Renal pelvis (tissue), 1 donor: ENCODE measurements at regions not wholly inside any gene's neighbourhood (a gene's known extent, or its start where the extent isn't known, plus 50 kb on each side); places are given as distances from the start of the nearest gene placed in this dataset.

Source experiments
- DNase-seq: peaks from one replicate; pipeline ENCODE4 v3.0.0-alpha.2; 2013

- DNase-seq: no peak
Measured at GRCh38 chr2:21501376-21502027, 377.7 kb downstream of the TDRD15 start.

GRCh38 chr2:21515903-21516302 is 392.1 kb downstream of the TDRD15 start:
- no peak for DNase-seq

DNA sequence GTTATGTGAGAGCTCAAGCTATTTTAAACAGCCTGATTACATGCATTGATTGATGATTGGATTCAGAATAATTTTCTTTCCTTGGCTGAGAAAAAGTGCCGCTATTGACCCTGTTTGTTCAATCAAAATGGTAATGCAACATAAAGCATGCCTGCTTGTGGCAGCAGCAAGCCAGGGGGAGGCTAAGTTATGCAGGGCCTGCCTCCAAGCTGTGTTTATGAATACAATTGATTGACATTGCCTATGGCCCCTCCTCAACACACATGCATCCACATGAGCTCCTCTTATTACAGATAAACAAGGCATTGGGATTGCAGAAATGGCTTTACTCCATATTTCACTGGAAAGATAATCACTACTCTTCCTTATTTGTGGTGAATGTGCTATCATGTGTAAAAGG is 395.6 kb downstream of the TDRD15 start:
- DNase-seq: no peak

- no peak for DNase-seq
Measured at GRCh38 chr2:21519821-21520220, 396.1 kb downstream of the TDRD15 start.

- DNase-seq: no peak
Measured at GRCh38 chr2:21535826-21536225, 412.1 kb downstream of the TDRD15 start.

DNA sequence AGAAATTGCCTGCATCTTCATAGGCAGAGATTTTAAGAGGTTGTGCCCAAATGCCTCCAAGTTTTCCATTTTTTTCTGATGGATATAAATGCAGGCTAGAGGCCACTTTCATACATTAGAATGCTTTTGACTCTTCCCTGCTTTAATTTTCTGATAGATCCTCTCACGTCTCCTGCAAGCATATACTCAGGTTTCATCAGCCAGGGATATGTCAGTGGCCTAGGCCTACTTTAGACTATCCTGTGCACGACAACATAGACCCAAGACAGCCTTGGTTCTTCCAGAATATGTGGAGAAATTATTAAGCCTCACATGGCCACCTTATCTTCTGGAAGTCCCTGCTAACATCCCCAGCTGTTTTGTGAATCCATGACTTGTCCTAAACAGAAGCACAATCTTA is 415.9 kb downstream of the TDRD15 start:
- DNase-seq: no peak

DNA sequence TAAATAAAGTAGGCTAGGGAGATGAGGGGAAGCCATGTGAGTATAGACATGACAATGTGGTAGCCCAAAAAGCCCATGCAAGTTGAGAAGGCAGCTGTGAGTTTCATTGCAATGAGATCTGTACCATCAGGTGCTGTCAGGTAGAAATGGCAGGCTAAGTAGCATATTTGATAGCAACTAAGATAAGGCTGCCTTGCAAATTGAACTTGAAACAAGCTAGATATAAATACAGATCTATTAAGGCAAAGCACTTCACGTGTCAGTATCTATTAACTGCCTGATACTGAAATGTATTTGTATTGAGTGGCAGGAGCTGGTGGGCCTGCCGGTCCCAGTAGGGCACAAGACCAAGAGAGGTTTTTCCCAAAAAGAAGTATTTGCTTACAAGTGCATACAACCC is 419.9 kb downstream of the TDRD15 start:
- DNase-seq: no peak

DNA sequence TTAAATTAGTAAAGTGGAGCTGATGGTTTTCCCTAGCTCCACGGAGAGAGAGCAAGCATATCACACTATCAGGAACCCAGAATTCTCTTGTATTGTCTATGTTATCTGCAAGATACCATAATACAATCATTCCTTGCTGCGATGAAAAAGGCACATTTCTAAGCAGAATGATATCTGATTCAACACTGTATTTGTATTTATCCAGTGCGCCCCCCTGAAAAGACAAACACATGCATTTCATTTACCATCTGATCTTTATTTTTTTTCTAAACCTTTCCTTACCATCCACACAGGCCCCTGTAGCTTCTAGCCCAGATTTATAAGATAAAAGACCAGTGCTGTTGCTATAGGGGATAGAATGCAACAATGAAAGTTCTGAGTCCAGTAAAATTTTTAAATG is 420.6 kb downstream of the TDRD15 start:
- DNase-seq: no peak

- DNase-seq: no peak
Measured at GRCh38 chr2:21552981-21553380, 429.2 kb downstream of the TDRD15 start.

DNA sequence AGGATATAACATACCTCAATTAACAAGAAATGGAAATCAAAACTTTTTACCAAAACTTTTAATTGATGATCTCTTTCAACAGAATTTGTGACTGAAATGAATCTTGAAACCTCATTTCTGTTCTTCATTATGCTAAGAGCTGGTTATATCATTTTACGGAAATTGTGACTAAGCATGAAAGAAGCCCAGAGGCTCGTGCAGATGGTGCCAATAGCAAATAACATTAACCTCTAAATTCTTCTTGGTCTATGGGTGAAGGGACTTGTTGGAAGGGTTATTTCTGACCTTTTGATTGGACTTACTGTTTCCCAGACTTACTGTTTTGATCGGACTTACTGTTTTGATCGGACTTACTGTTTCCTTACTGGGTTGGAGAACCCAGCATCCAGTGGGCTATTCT is 435.6 kb downstream of the TDRD15 start:
- no peak for DNase-seq

DNA sequence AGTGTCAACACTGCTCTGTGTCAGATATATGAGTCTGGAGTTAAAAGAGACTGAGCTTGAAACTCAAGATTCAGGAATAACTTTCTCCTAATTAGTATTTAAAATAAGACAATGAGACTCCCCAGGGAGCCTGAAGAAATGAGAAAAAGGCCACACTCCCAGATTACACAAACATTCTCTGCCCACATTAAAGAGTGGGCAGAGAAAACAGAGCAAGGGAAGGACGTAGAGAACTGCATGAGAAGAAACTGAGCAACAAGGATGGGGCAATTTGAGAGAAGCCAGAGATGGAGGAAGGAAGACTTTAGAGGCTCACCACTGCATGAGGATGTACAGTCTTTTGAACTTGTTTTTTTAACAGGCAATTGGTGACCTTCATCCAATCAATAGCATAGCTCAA is 438.2 kb downstream of the TDRD15 start:
- DNase-seq: no peak

GRCh38 chr2:21567395-21567794 is 443.6 kb downstream of the TDRD15 start:
- DNase-seq: no peak

- DNase-seq: no peak
Measured at GRCh38 chr2:21571686-21572085, 447.9 kb downstream of the TDRD15 start.

DNA sequence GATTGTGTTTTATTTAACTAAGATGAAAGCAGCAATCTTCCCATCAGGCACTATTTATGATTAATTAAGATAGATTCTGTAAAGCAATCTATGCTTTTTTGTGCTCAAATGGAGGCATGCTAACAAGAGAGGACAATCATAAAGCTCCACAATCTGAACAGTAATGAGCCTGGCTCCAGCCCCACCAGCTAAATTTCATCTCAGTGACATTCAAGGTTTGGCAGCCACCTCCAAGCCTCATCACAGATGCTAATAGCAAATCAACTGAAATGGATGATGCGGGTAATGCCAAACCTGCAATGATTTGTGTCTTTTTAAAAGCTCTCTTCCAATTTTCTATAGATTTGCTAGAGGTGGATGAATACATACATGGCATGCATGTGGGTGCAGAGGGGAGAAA is 456.6 kb downstream of the TDRD15 start:
- no peak for DNase-seq

DNA sequence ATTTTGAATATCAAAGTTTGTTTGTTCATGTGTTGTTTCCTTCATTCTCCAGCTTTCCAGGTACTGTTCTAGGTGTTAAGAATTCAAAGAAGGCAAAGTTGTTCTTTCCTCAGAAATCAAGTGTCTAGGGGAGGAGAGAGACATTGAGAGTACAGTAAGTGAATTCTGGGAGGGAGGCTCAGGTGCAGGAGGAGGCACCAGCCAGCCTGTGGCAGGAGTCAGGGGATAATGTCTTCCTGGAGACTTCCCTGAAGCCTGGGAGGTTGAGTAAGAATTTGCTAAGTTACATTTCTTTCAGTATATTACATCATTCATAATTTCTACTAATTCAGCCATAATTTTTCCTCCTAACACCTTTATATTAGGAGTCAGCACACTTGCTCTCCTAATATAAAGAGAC is 462.1 kb downstream of the TDRD15 start:
- no peak for DNase-seq

DNA sequence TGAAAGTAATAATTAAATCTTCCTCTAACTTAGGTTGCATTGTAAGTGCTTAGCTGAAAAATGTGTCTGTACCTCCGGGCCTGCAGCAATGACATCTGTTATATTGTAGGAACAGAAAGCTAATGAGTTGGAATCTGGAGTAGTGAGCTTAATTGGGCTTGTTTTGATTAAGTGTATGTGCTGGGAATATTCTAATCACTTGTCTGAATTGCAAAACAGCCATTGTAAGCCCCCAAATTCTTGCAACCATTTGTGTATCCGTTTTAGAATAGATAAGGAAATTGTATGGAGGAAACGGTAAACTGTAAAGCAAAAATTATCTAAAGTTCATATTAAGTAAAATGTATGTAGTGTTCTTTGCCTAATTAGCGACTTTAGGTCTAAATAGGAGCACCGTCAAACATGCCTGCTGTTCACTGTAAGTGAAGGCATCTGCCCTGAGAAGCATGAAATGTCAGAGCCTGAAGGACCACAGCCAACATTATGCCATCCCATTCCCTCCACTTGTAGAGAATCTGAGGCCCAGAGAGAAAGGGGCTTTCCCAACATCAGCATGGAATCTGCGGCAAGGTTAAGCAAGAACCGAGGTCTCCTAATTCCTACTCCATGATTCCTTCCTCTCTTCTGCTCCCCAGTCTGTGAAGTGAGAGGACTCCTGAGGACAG is 466.4 kb downstream of the TDRD15 start:
- no peak for DNase-seq

GRCh38 chr2:21591926-21592325 is 468.2 kb downstream of the TDRD15 start:
- DNase-seq: no peak

- DNase-seq: peak; percentile 40
Measured at GRCh38 chr2:21599417-21599816, 475.6 kb downstream of the TDRD15 start.

- no peak for DNase-seq
Measured at GRCh38 chr2:21602789-21603188, 479.0 kb downstream of the TDRD15 start.

GRCh38 chr2:21607572-21607971 is 483.8 kb downstream of the TDRD15 start:
- DNase-seq: no peak

GRCh38 chr2:21610304-21610703 is 486.5 kb downstream of the TDRD15 start:
- DNase-seq: no peak

DNA sequence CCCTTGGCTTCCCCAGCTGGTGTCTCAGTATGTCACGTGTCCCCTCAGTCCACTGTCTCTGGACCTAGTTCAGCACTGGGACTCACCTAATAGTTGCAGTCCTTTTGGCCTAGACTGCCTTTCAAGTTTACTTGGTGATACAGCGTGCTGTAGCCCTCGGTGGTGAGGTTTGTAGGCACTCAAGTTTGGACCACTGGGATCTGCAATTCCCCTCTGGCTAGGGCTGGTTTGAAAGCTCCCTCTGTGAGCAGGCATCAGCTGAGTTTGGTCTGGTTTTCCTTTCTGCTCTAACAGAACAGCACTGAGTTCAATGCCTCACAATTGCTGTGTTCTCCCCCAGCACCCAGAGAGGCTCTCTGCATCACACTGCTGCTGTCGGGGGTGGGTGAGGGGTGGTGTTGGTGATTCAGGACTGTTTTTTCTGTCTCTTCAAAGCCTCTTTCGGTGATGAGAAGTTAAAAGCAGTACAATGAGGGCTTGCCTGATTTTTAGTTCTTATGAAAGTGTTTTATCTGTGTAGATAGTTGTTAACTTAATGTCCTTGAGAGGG is 494.2 kb downstream of the TDRD15 start:
- no peak for DNase-seq

DNA sequence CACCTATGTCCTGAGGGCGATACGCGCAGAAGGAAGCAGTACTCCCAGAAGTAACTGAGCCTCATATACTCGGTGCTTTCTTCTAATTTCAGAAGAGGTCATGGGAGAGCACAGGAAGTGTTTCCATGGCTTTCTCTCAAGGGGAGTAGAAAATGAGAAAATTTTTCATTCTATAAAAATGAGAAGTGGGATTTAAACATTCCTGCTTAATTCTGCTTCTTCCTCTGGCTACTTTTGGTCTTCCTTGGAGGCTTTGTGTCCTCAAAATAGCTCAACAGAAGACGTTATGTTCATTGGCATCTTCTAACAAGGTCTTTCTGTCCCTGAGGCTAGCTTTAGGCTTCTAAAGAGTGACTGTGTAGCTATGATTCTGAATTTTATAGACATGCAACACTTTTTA is 497.0 kb downstream of the TDRD15 start:
- no peak for DNase-seq

GRCh38 chr2:21627938-21628337 is 504.2 kb downstream of the TDRD15 start:
- DNase-seq: no peak
